ENCODE measurements at regions not wholly inside any gene's neighbourhood (a gene's known extent, or its start where the extent isn't known, plus 50 kb on each side); places are given as distances from the start of the nearest gene placed in this dataset.

DNA sequence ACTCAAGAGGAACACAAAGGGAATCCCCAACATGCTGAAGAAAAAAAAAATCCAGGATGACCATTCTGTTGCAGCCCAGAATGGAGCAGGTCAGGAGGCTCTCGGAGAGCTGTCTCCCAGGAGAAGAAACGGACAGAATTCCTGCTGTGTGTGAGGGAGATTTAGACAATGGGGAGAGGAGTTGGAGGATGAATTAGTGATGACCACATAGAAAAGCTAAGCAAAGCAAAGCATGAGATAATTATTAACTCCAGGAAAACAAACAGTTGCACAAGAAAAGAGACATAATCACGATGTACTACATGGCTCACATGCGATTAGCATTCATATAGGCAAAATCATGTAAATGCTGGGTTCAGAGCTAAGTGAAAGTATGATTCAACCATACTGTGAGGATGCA lies 61.1 kb upstream of the SMYD2 start (continued):
- TF ChIP-seq ZNF70 (CRISPR knock-in tag; IDR thresholded peaks at IDR 0.05) (no peak), ISL1 (CRISPR knock-in tag; IDR thresholded peaks at IDR 0.05) (no peak), GLIS3 (CRISPR knock-in tag; IDR thresholded peaks at IDR 0.05) (no peak), ZFP3 (CRISPR knock-in tag; IDR thresholded peaks at IDR 0.05) (no peak), OSR1 (CRISPR knock-in tag; IDR thresholded peaks at IDR 0.05) (no peak), TCF4 (CRISPR knock-in tag; IDR thresholded peaks at IDR 0.05; ENCODE audit: borderline replicate concordance) (no peak), ZNF565 (CRISPR knock-in tag; conservative IDR thresholded peaks at IDR 0.05; ENCODE audit: low read depth) (no peak)
- TF ChIP-seq, protein P1, sequence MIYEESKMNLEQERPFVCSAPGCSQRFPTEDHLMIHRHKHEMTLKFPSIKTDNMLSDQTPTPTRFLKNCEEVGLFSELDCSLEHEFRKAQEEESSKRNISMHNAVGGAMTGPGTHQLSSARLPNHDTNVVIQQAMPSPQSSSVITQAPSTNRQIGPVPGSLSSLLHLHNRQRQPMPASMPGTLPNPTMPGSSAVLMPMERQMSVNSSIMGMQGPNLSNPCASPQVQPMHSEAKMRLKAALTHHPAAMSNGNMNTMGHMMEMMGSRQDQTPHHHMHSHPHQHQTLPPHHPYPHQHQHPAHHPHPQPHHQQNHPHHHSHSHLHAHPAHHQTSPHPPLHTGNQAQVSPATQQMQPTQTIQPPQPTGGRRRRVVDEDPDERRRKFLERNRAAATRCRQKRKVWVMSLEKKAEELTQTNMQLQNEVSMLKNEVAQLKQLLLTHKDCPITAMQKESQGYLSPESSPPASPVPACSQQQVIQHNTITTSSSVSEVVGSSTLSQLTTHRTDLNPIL (CRISPR knock-in tag; IDR thresholded peaks at IDR 0.05; ENCODE audit: low read depth): no peak

DNA sequence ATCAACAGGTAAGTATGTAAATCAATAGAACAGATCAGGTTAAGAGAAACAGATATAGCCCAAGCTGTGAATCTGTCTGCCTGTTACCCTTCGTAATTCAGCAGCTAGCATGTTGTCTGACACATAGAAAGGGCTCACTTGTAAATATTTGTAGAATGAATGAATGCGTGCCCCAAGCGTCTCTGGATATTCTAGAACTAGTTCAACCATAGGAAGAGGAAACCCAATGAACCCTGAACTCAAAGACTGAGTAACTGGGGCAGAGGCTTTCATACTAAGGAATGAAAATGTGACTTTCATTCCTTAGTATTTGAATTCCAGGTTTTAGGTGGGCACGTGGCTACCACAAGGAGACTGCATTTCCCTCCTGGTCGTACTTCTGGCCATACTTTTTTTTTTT lies 60.1 kb upstream of the SMYD2 start:
- no peak for TF ChIP-seq ZFP30 (CRISPR knock-in tag; IDR thresholded peaks at IDR 0.05)
- no peak for TF ChIP-seq TCF4 (CRISPR knock-in tag; IDR thresholded peaks at IDR 0.05; ENCODE audit: borderline replicate concordance)
- no peak for TF ChIP-seq ZNF565 (CRISPR knock-in tag; conservative IDR thresholded peaks at IDR 0.05; ENCODE audit: low read depth)
- TF ChIP-seq GLIS3 (CRISPR knock-in tag; IDR thresholded peaks at IDR 0.05): no peak
- ATAC-seq: no peak

DNA sequence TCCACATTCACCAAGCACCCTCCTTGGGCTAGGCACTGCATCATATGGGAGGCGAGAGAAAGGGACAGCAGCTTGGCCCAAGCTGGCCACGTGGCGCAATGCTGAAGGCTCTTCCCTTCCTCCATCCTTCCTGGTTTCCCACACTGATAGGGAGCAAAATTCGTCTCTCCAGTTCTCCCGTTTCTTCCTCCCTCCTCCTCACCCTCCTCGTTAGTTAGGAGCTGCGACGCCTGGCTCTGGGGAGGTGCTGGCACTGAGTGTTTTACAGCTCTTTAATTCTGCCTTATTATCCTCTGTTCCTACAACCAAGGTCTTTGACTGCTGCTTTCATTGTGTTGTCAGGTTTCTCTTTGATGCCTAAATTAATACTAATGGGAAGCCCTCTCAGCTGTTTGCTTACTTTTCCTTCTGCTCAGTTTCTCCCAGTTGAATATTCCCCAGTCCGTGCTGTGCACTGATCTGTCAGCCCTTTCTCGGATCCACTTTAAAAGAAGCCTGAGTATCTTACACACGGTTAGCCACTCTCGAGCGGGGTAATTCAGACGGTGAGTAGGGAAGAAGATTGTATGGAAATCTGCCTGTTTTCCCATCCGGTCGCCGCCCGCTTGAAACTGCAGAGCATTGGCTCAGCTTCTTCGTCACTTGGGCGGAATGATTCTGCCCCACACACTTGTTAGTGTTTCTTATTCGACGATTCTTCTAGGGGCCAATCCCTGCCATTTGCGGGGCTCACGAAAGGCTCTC lies 56.2 kb upstream of the SMYD2 start:
- ATAC-seq: no peak
- TF ChIP-seq BACH2 (CRISPR knock-in tag; IDR thresholded peaks at IDR 0.05; ENCODE audit: borderline replicate concordance) (no peak), CSDC2 (CRISPR knock-in tag; IDR thresholded peaks at IDR 0.05) (no peak), TCF4 (CRISPR knock-in tag; IDR thresholded peaks at IDR 0.05; ENCODE audit: borderline replicate concordance) (no peak), ZC3H10 (CRISPR knock-in tag; IDR thresholded peaks at IDR 0.05) (no peak), ISL1 (CRISPR knock-in tag; IDR thresholded peaks at IDR 0.05) (no peak), ESRRG (CRISPR knock-in tag; IDR thresholded peaks at IDR 0.05) (no peak), TOX (CRISPR knock-in tag; IDR thresholded peaks at IDR 0.05; ENCODE audit: borderline replicate concordance) (no peak), ZFP3 (CRISPR knock-in tag; IDR thresholded peaks at IDR 0.05) (no peak)
- TF ChIP-seq, protein P2, sequence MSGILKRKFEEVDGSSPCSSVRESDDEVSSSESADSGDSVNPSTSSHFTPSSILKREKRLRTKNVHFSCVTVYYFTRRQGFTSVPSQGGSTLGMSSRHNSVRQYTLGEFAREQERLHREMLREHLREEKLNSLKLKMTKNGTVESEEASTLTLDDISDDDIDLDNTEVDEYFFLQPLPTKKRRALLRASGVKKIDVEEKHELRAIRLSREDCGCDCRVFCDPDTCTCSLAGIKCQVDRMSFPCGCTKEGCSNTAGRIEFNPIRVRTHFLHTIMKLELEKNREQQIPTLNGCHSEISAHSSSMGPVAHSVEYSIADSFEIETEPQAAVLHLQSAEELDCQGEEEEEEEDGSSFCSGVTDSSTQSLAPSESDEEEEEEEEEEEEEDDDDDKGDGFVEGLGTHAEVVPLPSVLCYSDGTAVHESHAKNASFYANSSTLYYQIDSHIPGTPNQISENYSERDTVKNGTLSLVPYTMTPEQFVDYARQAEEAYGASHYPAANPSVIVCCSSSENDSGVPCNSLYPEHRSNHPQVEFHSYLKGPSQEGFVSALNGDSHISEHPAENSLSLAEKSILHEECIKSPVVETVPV (CRISPR knock-in tag; IDR thresholded peaks at IDR 0.05): no peak
- TF ChIP-seq, protein P3, sequence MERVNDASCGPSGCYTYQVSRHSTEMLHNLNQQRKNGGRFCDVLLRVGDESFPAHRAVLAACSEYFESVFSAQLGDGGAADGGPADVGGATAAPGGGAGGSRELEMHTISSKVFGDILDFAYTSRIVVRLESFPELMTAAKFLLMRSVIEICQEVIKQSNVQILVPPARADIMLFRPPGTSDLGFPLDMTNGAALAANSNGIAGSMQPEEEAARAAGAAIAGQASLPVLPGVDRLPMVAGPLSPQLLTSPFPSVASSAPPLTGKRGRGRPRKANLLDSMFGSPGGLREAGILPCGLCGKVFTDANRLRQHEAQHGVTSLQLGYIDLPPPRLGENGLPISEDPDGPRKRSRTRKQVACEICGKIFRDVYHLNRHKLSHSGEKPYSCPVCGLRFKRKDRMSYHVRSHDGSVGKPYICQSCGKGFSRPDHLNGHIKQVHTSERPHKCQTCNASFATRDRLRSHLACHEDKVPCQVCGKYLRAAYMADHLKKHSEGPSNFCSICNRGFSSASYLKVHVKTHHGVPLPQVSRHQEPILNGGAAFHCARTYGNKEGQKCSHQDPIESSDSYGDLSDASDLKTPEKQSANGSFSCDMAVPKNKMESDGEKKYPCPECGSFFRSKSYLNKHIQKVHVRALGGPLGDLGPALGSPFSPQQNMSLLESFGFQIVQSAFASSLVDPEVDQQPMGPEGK (CRISPR knock-in tag; IDR thresholded peaks at IDR 0.05; ENCODE audit: borderline replicate concordance): no peak
- TF ChIP-seq, protein P1 (CRISPR knock-in tag; IDR thresholded peaks at IDR 0.05; ENCODE audit: low read depth): no peak
- TF ChIP-seq, protein P4, sequence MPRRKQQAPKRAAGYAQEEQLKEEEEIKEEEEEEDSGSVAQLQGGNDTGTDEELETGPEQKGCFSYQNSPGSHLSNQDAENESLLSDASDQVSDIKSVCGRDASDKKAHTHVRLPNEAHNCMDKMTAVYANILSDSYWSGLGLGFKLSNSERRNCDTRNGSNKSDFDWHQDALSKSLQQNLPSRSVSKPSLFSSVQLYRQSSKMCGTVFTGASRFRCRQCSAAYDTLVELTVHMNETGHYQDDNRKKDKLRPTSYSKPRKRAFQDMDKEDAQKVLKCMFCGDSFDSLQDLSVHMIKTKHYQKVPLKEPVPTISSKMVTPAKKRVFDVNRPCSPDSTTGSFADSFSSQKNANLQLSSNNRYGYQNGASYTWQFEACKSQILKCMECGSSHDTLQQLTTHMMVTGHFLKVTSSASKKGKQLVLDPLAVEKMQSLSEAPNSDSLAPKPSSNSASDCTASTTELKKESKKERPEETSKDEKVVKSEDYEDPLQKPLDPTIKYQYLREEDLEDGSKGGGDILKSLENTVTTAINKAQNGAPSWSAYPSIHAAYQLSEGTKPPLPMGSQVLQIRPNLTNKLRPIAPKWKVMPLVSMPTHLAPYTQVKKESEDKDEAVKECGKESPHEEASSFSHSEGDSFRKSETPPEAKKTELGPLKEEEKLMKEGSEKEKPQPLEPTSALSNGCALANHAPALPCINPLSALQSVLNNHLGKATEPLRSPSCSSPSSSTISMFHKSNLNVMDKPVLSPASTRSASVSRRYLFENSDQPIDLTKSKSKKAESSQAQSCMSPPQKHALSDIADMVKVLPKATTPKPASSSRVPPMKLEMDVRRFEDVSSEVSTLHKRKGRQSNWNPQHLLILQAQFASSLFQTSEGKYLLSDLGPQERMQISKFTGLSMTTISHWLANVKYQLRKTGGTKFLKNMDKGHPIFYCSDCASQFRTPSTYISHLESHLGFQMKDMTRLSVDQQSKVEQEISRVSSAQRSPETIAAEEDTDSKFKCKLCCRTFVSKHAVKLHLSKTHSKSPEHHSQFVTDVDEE (CRISPR knock-in tag; IDR thresholded peaks at IDR 0.05): no peak

DNA sequence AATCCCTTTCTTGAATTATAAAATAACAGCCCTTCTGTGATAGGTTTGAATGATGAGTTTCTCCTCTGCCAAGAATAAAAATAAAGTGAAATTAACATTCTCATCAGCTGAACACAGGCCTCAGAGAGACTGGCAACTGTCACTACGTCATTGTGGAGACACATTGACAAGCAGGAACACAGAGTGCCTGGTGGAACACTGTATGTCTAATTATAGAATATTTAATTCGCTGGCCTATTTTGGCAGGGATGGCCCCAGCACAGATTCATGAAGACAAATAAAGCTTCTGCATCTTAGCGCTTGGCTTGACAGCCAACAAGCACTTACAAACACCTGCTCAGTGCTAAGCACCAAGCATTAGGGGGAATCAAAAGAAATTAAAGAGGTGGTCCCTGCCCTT lies 52.0 kb upstream of the SMYD2 start:
- no peak for TF ChIP-seq ZNF565 (CRISPR knock-in tag; conservative IDR thresholded peaks at IDR 0.05; ENCODE audit: low read depth)
- no peak for ATAC-seq

Measured in SK-N-SH treated with all-trans-retinoic acid at 6 μM for 48 hours (cell line).